Neural progenitor cell (in vitro differentiated cells): ENCODE measurements at regions not wholly inside any gene's neighbourhood (a gene's known extent, or its start where the extent isn't known, plus 50 kb on each side); places are given as distances from the start of the nearest gene placed in this dataset.

Experiments used
- CTCF ChIP-seq: fragments of 200-600 bp; sonication (generic); IDR thresholded peaks from 2 replicates; pipeline ENCODE4 v1.5.1; 2017; ENCODE audit warnings: antibody characterized with exemption, mild to moderate bottlenecking
- EZH2 ChIP-seq: fragments of 200-600 bp; sonication (generic); IDR thresholded peaks from 2 replicates; pipeline ENCODE4 v1.6.1; 2017; ENCODE audit warnings: antibody characterized with exemption, mild to moderate bottlenecking, moderate library complexity
- EZH2phosphoT487 ChIP-seq: fragments of 200-600 bp; sonication (generic); IDR thresholded peaks from 2 replicates; pipeline ENCODE4 v1.6.1; 2017; ENCODE audit warnings: antibody characterized with exemption

- no peak for TF ChIP-seq EZH2
- TF ChIP-seq CTCF = no peak
- TF ChIP-seq EZH2phosphoT487 = no peak
Measured at GRCh38 chr3:6264036-6264435, 596.9 kb upstream of the GRM7 start.
